SW480 (cell line): ENCODE measurements at regions not wholly inside any gene's neighbourhood (a gene's known extent, or its start where the extent isn't known, plus 50 kb on each side); places are given as distances from the start of the nearest gene placed in this dataset.
"Not testable (repeated sequence)": the region's sequence is repeated elsewhere in the genome, so short reads cannot be mapped to it uniquely, and the experiment has no call there.

Experiments used
- DNase-seq: peaks from one replicate; pipeline ENCODE4 v3.0.0-alpha.2; 2016; ENCODE audit warnings: low spot score

DNA sequence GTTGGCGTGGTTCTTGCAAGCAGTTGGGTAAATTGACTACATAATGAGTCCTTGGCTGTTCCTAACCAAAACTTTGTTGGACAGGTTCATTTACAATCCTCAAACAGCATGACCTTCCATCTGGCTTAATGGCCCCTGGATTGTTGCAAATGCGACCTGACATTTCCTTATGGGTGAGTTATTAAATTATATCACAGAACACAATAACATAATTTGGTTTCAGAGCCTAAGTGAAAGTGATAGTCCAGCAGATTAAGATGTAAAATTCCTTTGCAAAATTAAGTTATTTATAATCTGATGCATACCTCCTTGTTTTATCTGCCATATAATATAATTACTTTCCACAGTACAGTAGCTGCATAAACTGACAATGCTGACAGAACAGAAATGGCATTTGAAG, 224.4 kb downstream of the TUSC1 start:
- no peak for DNase-seq

DNA sequence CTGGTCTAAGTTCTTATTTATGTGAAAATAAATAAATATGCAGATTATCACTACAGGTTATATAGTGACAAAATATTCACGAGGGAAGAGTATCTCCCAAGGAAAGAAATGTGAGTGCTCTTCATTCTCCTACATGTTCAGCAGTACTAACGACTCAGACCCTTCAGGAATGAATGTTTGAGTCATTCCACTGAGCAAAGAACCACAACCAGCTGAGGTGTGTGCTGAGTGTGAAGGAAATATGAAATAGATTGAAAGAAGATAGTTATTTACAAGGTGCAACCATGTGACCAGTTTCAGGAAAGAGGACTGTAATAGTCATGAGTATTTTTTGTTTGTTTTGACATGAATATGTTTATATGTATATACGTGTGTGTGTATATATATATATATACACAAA, 228.7 kb downstream of the TUSC1 start:
- DNase-seq = no peak

DNA sequence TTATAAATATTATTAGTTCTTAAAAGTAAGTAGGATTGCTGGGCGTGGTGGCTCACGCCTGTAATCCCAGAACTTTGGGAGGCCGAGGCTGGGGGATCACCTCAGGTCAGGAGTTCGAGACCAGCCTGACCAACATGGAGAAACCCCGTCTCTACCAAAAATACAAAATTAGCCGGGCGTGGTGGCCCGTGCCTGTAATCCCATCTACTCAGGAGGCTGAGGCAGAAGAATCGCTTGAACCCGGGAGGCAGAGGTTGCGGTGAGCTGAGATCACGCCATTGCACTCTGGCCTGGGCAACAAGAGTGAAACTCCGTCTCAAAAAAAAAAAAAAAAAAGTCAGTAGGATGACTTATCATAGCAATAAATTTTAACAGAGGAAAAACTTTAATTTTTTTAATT, 232.5 kb downstream of the TUSC1 start:
- not testable (repeated sequence) for DNase-seq

DNA sequence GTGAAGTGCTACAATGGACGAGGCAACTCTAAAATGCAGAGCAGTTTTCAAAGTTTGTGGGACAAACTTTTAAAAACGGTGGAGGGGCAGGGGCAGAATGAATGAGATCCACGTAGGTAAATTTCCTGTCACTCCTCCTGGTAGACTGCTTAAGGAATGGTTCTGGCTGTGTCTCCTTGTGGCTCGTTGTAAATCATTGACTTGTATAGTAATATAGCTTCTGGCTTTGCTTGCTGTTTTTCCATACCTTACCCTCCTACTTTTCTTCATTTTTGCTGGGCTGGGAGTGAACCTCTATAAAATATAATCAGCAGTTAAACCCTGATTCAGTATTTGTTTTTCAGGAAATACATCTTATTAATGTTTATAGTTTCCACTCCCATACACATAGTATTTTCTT, 235.7 kb downstream of the TUSC1 start:
- DNase-seq = no peak

DNA sequence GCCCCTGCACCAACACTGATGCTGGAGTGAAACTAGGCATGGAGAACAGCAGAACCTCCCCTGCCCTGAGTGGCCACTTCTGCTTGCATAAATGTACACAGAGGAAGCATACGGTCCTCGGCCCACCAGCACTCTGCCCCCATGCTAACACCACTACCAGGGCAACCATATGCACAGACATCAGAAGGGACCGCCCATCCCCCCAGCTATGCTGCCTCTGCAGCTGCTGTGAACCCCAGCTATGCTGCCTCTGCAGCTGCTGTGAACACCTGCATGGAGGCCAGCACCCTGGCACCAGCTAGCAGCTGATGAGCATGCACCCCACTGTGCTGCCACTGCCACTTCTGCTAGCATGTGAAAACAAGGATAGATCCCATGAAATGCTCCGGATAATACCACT, 250.3 kb downstream of the TUSC1 start:
- DNase-seq = no peak

DNA sequence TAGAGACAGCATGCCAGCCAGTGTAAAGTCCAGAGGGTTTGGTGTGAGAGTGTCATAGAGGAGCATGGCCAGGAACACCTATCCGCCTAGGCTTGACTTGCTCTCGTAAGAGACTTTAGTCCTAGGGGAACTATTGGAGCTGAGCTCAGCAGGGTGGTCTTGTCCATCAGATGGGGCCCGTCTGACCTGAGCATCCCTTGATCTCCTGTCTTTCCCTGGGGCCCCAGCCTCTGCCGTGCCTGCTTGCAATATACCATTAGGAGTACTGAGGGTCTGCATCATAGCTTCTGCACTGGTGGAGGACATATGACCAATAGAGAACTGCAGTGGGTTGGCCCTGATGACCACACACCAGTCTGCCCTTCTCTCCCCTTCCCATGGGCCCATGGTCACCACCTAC, 251.0 kb downstream of the TUSC1 start:
- DNase-seq = no peak

DNA sequence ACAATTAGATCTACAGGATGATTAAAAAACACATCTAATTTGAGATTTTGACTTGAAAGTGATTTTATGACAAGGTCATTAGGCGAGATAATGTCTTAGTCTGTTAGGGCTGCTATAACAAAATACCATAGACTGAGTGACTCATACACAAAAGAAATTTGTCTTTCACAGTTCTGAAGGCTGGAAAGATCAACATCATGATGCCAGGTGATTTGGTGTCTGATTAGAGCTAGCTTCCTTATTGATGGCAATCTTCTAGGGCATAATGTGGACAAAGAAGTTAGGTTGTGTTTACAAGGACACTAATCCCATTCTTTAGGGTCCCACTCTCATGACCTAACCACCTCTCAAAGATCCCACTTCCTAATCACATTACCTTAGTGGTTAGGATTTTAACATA, 256.7 kb downstream of the TUSC1 start:
- DNase-seq = no peak

DNA sequence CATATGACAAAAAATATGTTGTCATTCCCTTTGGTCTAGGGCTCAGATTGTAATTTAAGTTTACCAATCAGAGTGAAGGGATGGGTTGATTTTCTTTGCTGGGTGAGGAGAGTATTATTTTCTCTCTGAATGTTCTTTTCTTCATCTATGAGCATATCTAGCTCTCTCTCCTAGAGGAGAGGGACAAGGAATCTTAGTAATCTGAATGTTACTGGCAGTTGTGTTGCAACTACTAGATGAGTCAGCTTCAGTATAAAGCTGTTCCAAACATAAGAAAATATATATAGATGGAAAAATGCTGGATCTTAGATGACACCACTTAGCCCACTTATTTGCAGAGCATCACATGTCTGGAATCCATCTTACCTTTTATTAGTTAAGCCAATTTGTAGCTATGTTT, 259.3 kb downstream of the TUSC1 start:
- no peak for DNase-seq

DNA sequence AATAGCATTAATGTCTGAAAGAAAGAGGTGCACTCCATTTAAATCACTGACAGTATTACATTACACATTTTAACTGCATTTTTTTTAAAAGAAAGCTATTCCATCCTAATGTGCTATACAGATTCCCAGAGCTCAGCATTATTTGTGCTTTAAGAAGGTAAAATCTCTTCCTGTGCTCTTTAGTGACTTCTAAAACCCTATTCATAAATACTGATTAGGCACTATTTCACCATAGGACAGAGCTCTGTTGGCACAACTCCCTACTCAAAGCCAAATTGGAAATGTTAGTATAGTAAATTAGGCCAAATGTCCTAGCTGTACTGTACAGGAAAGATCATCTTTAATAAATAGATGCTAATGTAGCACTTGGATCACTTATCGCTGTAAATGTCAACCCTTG, 262.5 kb downstream of the TUSC1 start:
- no peak for DNase-seq

DNA sequence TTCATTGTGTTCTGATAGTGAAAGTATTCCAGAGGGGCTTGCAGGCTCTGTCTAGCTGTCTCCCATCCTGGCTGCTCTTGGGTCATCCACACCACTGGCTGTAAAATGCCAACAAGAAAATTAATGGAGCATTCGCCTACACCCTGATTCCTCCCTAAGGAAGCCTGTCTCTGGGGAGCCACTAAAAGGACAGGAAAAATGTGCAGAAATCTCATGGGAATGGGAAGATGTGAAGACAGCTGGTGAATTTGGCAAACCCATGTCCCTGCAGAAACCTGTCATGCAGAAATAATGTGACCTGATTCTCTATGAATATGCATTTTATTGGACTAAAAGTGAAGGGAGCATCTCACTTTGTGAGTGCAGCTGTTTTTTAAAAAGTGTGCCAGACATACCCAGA, 265.6 kb downstream of the TUSC1 start:
- DNase-seq = no peak

DNA sequence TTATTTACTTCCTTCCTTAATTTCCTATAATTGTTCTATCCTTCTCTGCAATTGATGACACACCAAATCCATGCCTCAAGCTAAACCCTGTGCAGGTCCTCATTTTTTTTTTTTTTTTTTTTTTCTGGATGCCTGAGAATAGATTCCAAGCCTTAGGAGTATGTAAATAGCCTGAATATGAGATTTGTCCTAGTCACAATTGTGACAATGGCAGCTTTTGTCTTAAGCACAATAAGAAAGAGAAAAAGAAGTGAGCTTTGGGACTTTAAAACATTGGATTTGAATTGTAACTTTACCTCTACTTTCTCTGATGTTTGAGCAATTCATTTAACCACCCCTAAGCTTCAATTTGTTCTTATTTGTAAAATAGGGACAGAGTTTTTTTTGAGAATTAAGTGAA, 280.5 kb downstream of the TUSC1 start:
- DNase-seq = no peak

DNA sequence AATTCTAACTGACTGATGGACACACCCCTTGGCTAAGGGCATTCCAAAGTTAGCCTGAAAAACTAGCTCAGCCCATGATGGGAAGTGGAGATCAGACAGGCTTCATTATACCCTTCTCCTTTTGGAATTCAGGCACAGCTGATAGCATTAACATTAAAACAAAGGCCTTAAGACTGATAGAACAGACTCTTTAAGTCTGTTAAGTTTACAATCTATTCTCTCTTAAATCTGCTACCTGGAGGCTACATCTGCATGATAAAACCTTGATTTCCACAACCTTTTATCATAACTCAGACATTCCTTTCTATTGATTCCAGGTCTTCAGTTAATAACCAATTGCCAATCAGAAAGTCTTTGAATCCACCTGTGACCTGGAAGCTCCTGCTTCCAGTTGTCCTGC, 281.4 kb downstream of the TUSC1 start:
- DNase-seq = no peak

DNA sequence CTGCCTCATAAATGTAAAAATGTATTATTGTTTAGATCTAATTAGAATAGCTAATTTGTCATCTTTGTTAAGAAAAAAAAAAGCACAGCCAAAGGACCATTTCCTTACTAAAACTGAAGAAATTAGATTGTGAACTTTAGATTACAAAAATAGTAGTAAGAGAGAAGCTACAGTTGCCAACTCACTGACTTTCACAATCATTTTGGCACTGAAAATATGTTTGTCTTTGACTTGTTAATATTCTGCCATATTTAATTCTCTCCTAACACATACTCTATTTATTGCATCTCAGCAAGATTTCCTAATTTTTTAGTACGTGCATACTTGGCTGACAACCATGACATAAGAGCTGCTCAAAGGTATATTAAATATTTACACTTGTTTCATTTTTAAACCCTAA, 297.1 kb downstream of the TUSC1 start:
- DNase-seq = no peak

DNA sequence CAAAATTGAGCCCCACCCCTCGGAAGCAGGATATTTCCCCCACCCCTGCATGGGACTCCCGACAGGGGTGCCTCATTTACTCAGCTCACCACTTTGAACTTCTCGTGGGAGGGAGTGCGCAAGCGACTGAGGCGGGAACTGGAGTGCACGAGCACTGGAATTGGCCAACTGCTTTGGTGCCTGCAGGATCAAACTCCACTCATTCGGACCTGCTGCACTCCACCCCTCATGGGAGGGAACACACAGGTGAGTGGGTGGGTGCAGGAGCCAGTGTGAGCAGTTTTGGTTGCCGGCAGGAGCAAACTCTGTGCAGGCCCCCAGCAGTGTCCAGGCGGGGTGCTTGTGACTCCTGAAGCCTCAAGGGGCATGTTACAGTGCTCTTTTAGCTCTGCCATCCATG, 301.2 kb downstream of the TUSC1 start:
- no peak for DNase-seq

DNA sequence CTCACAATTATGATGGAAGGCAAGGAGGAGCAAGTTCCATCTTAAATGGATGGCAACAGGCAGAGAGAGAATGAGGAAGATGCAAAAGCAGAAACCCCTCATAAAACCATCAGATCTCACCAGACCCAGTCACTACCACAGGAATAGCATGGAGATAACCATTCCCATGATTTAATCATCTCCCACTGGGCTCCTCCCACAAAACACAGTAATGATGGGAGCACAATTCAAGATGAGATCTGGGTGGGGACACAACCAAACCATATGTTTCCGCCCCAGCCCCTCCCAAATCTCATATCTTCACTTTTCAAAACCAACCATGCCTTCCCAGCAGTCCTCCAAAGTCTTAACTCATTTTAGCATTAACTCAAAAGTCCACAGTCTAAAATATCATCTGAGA, 304.0 kb downstream of the TUSC1 start:
- DNase-seq = no peak

DNA sequence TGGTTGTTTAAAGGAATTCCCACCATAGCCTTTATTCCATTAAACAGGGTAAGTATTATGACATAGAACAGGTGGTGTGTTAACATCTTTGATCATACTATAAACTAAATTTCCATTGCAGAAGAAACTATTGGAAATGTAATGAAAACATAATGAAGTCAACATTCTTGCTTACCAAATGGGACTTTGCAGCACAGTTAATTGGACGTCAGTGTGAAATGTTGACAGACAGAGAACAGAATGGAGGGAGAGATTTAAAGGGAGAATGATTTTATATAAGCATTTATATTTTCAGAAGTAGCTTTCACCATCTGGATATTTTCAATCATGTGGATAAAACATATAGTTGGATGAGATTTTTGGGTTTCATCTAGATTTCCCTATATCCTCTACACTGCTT, 311.3 kb downstream of the TUSC1 start:
- no peak for DNase-seq

DNA sequence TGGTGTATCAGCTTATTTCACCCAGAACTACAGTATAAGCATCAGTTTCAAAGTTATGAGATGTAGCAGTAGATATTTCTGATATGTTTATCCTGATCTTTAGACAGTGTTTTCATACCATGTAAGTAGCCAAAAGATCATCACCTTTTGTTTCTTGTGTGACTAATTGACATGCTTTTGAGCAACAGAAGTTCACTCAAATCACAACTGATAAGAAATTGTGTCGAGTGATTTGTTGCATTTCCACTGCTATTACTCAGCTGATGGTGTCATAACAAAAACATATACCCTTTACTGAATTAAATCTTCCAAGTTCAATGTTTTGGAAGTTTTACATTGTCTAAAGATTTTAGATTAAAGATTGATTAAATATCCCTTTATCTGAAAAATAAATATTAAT, 324.5 kb downstream of the TUSC1 start:
- DNase-seq = no peak

DNA sequence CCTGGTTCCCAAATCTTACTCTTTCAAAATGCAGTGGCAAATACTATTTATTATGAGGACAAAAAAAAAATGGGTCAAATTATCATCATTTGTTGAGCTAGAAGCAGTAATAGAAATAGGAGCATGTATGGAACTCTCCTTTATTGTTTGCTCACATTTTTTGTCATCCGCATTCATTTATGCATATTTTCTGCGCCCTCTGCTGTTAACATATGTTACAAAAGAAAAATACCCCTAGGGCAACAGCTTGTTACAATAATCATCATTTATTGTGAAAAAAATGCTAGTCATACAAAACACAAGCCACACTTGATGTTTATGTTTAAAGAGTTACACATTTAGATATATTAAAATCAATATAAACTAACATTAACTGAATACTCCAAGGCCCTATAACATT, 328.2 kb downstream of the TUSC1 start:
- no peak for DNase-seq

DNA sequence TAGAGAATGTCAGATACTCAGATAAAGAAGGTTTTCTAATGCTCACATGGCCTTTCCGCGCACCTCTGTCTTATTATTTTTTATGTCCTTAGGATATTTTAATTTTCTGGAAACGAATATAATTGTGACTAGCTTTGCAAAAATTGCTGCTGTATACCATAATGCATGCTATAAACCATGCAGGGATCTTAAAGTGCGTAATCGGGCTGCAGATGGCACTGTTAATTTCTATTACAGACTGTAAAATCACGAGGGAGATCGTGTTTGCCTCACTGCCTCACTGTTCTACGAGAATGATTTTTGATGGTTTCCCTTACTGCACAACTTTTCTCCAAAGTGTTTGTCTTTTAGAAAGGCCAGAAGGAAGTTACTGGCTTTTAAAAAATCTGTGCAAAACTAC, 356.1 kb downstream of the TUSC1 start:
- DNase-seq = no peak

DNA sequence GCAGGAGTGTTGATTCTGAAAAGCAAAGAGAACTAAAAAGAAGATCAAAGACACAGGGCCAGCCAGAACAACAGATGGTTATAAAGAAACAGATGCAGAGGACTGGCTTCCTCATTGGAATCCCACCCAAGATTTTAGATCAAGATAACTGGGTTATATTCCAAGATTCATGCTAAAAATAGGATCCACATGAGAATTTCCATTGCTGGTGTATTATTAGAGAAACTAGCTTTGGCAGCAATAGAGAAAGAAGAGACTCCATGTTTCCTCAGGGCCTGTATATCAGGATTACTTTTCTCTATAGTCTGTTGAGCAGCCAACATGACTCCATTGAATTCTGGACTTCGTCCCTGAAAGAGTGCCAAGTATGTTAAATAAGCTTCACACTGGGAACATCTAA, 367.3 kb downstream of the TUSC1 start:
- no peak for DNase-seq

DNA sequence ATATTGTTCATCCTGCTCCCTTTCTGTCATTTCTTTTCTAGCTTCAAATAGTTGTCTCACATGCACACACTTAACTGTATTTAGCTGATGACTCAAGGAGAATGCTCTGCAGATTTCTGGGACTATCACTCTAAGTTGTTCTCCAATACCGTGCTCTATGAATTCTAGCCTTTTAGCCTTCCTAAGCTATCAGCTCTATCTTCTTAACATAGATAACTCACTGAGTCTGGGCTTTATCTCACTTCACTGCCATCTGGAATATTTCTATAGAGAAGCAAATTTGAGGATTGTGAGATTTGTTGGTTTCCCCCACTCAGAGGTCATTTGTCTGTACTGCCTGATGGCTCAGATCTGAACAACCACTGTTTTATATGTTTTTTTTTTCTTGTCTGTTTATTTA, 369.7 kb downstream of the TUSC1 start:
- DNase-seq = no peak

DNA sequence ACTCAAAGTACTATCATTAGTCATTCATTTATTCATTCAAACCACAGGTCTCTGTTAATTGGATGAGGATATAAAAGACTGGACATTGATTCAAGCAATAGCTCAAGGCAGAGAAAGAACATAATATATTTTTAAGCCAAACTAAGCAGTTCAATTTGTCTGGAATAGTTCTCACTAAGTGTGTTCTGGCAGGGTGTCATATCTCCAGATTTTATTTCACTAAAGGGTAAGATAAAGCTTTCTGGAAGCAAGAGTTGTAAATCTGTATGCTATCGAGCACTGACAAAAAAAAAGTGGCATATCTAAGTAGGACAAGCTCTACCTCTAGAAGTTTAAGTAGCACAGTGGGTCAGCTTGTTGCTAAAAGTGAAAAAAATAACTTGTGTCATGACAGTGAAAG, 375.6 kb downstream of the TUSC1 start:
- DNase-seq = no peak

DNA sequence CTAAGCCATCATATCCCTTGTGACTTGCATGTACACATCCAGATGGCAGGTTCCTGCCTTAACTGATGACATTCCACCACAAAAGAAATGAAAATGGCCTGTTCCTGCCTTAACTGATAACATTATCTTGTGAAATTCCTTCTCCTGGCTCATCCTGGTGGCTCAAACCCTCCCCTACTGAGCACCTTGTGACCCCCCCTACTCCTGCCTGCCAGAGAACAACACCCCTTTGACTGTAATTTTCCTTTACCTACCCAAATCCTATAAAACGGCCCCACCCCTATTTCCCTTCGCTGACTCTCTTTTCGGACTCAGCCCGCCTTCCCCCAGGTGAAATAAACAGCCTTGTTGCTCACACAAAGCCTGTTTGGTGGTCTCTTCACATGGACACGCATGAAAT, 390.0 kb downstream of the TUSC1 start:
- not testable (repeated sequence) for DNase-seq

DNA sequence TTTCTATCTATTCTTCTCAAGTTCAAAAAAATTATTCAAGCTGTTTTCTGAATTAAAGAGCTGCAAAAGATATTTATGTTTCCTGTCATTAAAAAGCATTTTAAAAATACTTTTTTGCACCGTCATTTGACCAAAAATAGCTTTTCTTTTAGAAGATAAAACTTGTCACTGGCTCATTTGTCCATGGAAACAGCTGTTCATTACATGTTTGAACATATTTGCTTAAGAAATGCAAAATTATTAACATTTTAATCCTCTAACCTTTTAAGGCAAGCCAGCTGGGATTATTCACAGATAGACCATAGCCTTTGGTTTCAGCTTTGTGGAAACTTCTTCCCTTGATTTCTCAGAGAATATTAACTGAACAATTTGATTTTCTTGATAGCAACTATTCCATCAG, 393.9 kb downstream of the TUSC1 start:
- DNase-seq = no peak

DNA sequence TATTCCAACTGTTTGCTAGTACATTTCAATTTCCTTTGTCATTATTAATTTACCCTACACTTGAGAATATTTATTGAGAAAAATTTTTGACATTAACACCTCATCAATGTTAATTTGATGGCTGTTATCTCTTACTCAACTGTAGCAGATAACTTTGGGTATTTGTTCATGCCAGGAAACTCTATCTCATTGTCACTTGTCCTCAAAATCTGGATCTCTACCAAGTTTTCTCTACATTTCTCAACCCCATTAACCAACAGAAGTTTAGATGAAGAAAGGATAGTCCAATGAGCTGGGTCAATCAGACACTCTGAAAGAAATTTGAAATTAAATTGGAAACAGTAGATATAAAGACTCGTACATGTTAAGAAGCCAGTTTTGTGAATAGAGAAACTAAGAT, 395.3 kb downstream of the TUSC1 start:
- no peak for DNase-seq

DNA sequence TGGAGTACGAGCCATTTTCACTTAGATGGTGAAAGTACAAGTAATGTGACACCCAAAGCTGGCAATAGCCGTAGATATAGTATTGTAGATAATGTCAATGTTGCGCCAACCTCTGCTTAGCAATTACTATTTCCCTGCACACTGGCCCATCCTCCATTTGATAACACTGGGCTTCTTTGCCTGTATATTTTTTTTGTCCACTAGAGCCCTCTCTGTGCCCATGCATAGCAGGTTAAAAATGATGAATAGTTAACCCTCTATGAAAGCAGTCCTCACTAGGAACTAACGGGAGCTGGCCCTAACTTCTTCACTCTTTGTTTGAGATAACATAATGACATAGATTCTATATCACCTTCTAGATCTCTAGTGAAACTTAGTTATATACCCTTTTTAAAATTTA, 416.8 kb downstream of the TUSC1 start:
- DNase-seq = no peak
